Left colon (tissue), 2 donors: ENCODE measurements at regions not wholly inside any gene's neighbourhood (a gene's known extent, or its start where the extent isn't known, plus 50 kb on each side); places are given as distances from the start of the nearest gene placed in this dataset.
A peak's percentile ranks its signal among the peaks of the same experiment; 100 is the strongest.

Experiments used
- ATAC-seq: fragments of 200-7000 bp; cut with Tn5 transposase; one replicate; pipeline ENCODE4 v1.9.1; 2020; ENCODE audit warnings: mild to moderate bottlenecking, moderate library complexity
- DNase-seq, 2 donors: peaks; one replicate each; pipeline ENCODE4 v3.0.0-alpha.2; 2020
- intact Hi-C, 2 donors: fragments of 100-400 bp; cut with DNase I in 1 of 2; cut with micrococcal nuclease in 1 of 2; formaldehyde crosslinking; loops; one replicate each; pipeline versions ENCODE4 v1.11.2 to v1.14.0; 2022; cut with DNase I, micrococcal nuclease
- donor health status: DM: no; HTN: no; CAD: no.
- donor health status: DM: yes; HTN: yes; CAD: no.

- no peak for ATAC-seq
- intact Hi-C loops = no loop called here
- peak in 1 of 2 donors; percentile 10 for DNase-seq
These were observed 67.2 kb upstream of the OTOS start for GRCh38 chr2:240207661-240208060.

GRCh38 chr2:240208096-240208495, 67.6 kb upstream of the OTOS start:
- ATAC-seq = no peak
- DNase-seq = peak in 1 of 2 donors; percentile 11
- intact Hi-C loops = no loop called here

GRCh38 chr2:240208631-240209211, 68.3 kb upstream of the OTOS start:
- intact Hi-C loops = no loop called here
- no peak for ATAC-seq
- peak in 1 of 2 donors; percentile 17 for DNase-seq

- intact Hi-C loops = no loop called here
- ATAC-seq (no peak), DNase-seq (no peak)
These were observed 69.0 kb upstream of the OTOS start for GRCh38 chr2:240209493-240209892.

GRCh38 chr2:240210198-240210965, 69.9 kb upstream of the OTOS start:
- intact Hi-C loops = no loop called here
- DNase-seq (peak in 1 of 2 donors; percentile 11), ATAC-seq (no peak)

- peak in 1 of 2 donors; percentile 11 for DNase-seq
- intact Hi-C loops = no loop called here
These were observed 70.6 kb upstream of the OTOS start for GRCh38 chr2:240211096-240211495.

GRCh38 chr2:240211598-240212424, 71.4 kb upstream of the OTOS start:
- intact Hi-C loops = no loop called here
- ATAC-seq (no peak), DNase-seq (peak in 1 of 2 donors; percentile 12)

More at GRCh38 chr2:240211096-240211495, 70.6 kb upstream of the OTOS start:
- no peak for ATAC-seq

- intact Hi-C loops = no loop called here
- ATAC-seq (no peak), DNase-seq (peak in 1 of 2 donors; percentile 18)
These were observed 72.2 kb upstream of the OTOS start for GRCh38 chr2:240212425-240213225.

GRCh38 chr2:240213226-240213475, 72.7 kb upstream of the OTOS start:
- intact Hi-C loops = no loop called here
- no peak for ATAC-seq
- peak in 1 of 2 donors; percentile 13 for DNase-seq

GRCh38 chr2:240213476-240214421, 73.3 kb upstream of the OTOS start:
- peak in 1 of 2 donors; percentile 10 for DNase-seq
- no peak for ATAC-seq
- intact Hi-C loops = no loop called here

GRCh38 chr2:240214790-240215675, 74.6 kb upstream of the OTOS start:
- ATAC-seq (no peak), DNase-seq (peak in 1 of 2 donors; percentile 17)

GRCh38 chr2:240215676-240216051, 75.2 kb upstream of the OTOS start:
- intact Hi-C loops = no loop called here
- ATAC-seq = no peak
- DNase-seq = no peak

More at GRCh38 chr2:240214790-240215675, 74.6 kb upstream of the OTOS start:
- intact Hi-C loops = no loop called here

GRCh38 chr2:240216167-240216566, 75.7 kb upstream of the OTOS start:
- intact Hi-C loops = no loop called here

GRCh38 chr2:240217431-240218301, 77.2 kb upstream of the OTOS start:
- no peak for ATAC-seq
- DNase-seq = peak in 1 of 2 donors; percentile 22

More at GRCh38 chr2:240216167-240216566, 75.7 kb upstream of the OTOS start:
- DNase-seq (no peak), ATAC-seq (no peak)

GRCh38 chr2:240219208-240219890, 78.9 kb upstream of the OTOS start:
- no peak for ATAC-seq
- intact Hi-C loops = no loop called here
- no peak for DNase-seq

More at GRCh38 chr2:240217431-240218301, 77.2 kb upstream of the OTOS start:
- intact Hi-C loops = no loop called here

GRCh38 chr2:240220371-240220770, 79.9 kb upstream of the OTOS start:
- ATAC-seq = no peak
- intact Hi-C loops = no loop called here
- no peak for DNase-seq
